K562 (cell line): ENCODE measurements at regions not wholly inside any gene's neighbourhood (a gene's known extent, or its start where the extent isn't known, plus 50 kb on each side); places are given as distances from the start of the nearest gene placed in this dataset.

Source experiments
- ATAC-seq: fragments of 200-7000 bp; cut with Tn5 transposase; 3 replicates; pipeline ENCODE4 v1.9.1; 2020; ENCODE audit warnings: moderate library complexity
- BruUV-seq: library from RNA; stranded (reverse); fragments of 400-500 nt; replicated peaks from 2 replicates; lab custom pipeline; 2021; lab: Mats Ljungman, UMichigan
- CTCF ChIA-PET: fragments of 300-600 bp; formaldehyde crosslinking; extraction: SDS; loops from one replicate; lab custom pipeline; 2021; ENCODE audit warnings: low intra/inter-chr PET ratio; lab: Yijun Ruan, JAX
- POLR2A ChIA-PET: fragments of 300-600, 350-650 bp; sonication (Branson Sonifier 250); formaldehyde crosslinking; extraction: SDS; loops from one replicate; lab custom pipeline; 2021; ENCODE audit warnings: antibody characterized with exemption, inconsistent platforms; lab: Yijun Ruan, JAX
- DNase-seq, 4 experiments: peaks; one replicate each; pipeline versions ENCODE4 v3.0.0 to v3.0.0-alpha.2; 2011 to 2018; ENCODE audit warnings: low spot score in 3 of 4, mixed read lengths in 3 of 4; ENCODE audit errors: extremely low read depth in 1 of 4
- FAIRE-seq: peaks from 2 replicates; lab custom pipeline; 2011; peaks lifted over from hg19 to GRCh38; lab: Jason Lieb, UNC
- H2AFZ ChIP-seq: 2 replicates; pipeline ENCODE4 v1.6.0; 2011; ENCODE audit warnings: low read depth, low read length, control low read depth, inconsistent platforms
- H3K27ac ChIP-seq: fragments of 200-600 bp; 3 replicates; pipeline ENCODE4 v1.8.0; 2011; ENCODE audit warnings: low read depth, mild to moderate bottlenecking, control low read depth, inconsistent platforms, low read length, moderate library complexity, mixed read lengths; ENCODE audit errors: extremely low read depth
- H3K27me3 ChIP-seq, 2 experiments: fragments of 300-600 bp in 1 of 2; 2 replicates in 1 of 2; 3 replicates in 1 of 2; pipeline versions ENCODE4 v1.6.0 to v1.8.0; 2011; ENCODE audit warnings: inconsistent platforms in 2 of 2, low read length in 2 of 2, mild to moderate bottlenecking in 1 of 2, mixed read lengths in 1 of 2, moderate library complexity in 1 of 2; ENCODE audit not compliant: control insufficient read depth in 2 of 2, insufficient read depth in 2 of 2
- H3K36me3 ChIP-seq: fragments of 300-600 bp; 3 replicates; pipeline ENCODE4 v1.8.0; 2011; ENCODE audit warnings: mild to moderate bottlenecking, low read length, inconsistent platforms; ENCODE audit not compliant: control insufficient read depth, insufficient read depth
- H3K4me1 ChIP-seq, 2 experiments: fragments of 200-600 bp in 1 of 2; replicated peaks in 1 of 2; 2 replicates in 1 of 2; 3 replicates in 1 of 2; pipeline versions ENCODE4 v1.5.1 to v1.8.0; 2011; ENCODE audit warnings: inconsistent platforms in 2 of 2, low read length in 2 of 2, mild to moderate bottlenecking in 1 of 2, mixed read lengths in 1 of 2, moderate library complexity in 1 of 2; ENCODE audit not compliant: control insufficient read depth in 2 of 2, insufficient read depth in 2 of 2
- H3K4me2 ChIP-seq: 2 replicates; pipeline ENCODE4 v1.6.1; 2011; ENCODE audit warnings: low read length, control low read depth, inconsistent platforms, mixed read lengths; ENCODE audit not compliant: insufficient read depth
- H3K4me3 ChIP-seq: fragments of 200-600 bp; sonication (generic), shearing (Covaris generic); 2 replicates; pipeline ENCODE4 v1.5.1; 2016; ENCODE audit warnings: control low read depth, inconsistent platforms
- H3K79me2 ChIP-seq: fragments of 200-600 bp; 3 replicates; pipeline ENCODE4 v1.8.0; 2011; ENCODE audit warnings: low read length, inconsistent platforms; ENCODE audit not compliant: control insufficient read depth, insufficient read depth
- H3K9ac ChIP-seq, 2 experiments: 2 replicates each; pipeline versions ENCODE4 v1.6.0 to v1.6.1; 2011; ENCODE audit warnings: low read depth in 2 of 2, low read length in 2 of 2, control low read depth in 1 of 2, inconsistent platforms in 1 of 2, mild to moderate bottlenecking in 1 of 2, mixed read lengths in 1 of 2; ENCODE audit not compliant: insufficient read depth in 1 of 2
- H3K9me1 ChIP-seq: one replicate; pipeline ENCODE4 v1.6.0; 2011; ENCODE audit warnings: inconsistent platforms, mild to moderate bottlenecking, low read length, moderate library complexity; ENCODE audit not compliant: control insufficient read depth, insufficient read depth
- H3K9me3 ChIP-seq: replicated peaks from 2 replicates; pipeline ENCODE4 v1.5.1; 2011; ENCODE audit warnings: low read depth, low read length, inconsistent platforms; ENCODE audit not compliant: control insufficient read depth, insufficient read depth
- H4K20me1 ChIP-seq: replicated peaks from 2 replicates; pipeline ENCODE4 v1.6.1; 2011; ENCODE audit warnings: low read length, inconsistent platforms, mixed read lengths; ENCODE audit not compliant: control insufficient read depth, insufficient read depth
- CCAR2 ChIP-seq: fragments of 200-400 bp; formaldehyde crosslinking; IDR thresholded peaks from 2 replicates; pipeline ENCODE4 v1.6.1; 2017; ENCODE audit warnings: mild to moderate bottlenecking, low read depth, low read length
- DDX20 ChIP-seq: fragments of 450-650 bp; IDR thresholded peaks from 2 replicates; pipeline ENCODE4 v1.6.1; 2016; ENCODE audit warnings: missing genetic modification characterization, low read depth, mild to moderate bottlenecking, missing compliant biosample characterization, moderate library complexity
- EGR1 ChIP-seq: fragments of 450-650 bp; conservative IDR thresholded peaks from 2 replicates; pipeline ENCODE4 v1.6.1; 2017; ENCODE audit warnings: mild to moderate bottlenecking
- EP400 ChIP-seq: fragments of 450-650 bp; IDR thresholded peaks from 2 replicates; pipeline ENCODE4 v1.6.1; 2017; ENCODE audit warnings: antibody characterized with exemption, mild to moderate bottlenecking, moderate library complexity
- GATA2 ChIP-seq: sonication (generic); formaldehyde crosslinking; IDR thresholded peaks from 2 replicates; pipeline ENCODE4 v1.4.0; 2020; ENCODE audit warnings: mild to moderate bottlenecking, missing genetic modification reagents
- SMAD3 ChIP-seq: fragments of 450-650 bp; formaldehyde crosslinking; conservative IDR thresholded peaks from 2 replicates; pipeline ENCODE4 v1.4.0; 2020; ENCODE audit warnings: mild to moderate bottlenecking
- SUPT5H ChIP-seq: fragments of 450-650 bp; IDR thresholded peaks from 2 replicates; pipeline ENCODE4 v1.6.1; 2016
- WHSC1 ChIP-seq: IDR thresholded peaks from one replicate; pipeline ENCODE4 v1.6.1; 2012; ENCODE audit warnings: low read length, control low read depth, inconsistent platforms
- WGBS: fragments of 100-300 bp; shearing (Covaris generic); methylation state at CpG from one replicate; pipeline ENCODE4 v1.1.6; 2016; ENCODE audit warnings: low coverage, mixed read lengths; ENCODE audit not compliant: insufficient coverage; ENCODE audit errors: missing lambda C conversion rate; 5-methylcytosine and 5-hydroxymethylcytosine counted together
- in situ Hi-C: fragments of 300-500 bp; cut with MboI; formaldehyde crosslinking; loops from 4 replicates; pipeline ENCODE4 v1.15.0; 2018; ENCODE audit warnings: inconsistent platforms, mixed read lengths
- intact Hi-C: fragments of 100-400 bp; cut with micrococcal nuclease; formaldehyde crosslinking; loops from 2 replicates; pipeline ENCODE4 v1.14.2; 2022
- TF ChIP-seq, protein P1 (sequence below): fragments of 450-650 bp; IDR thresholded peaks from 2 replicates; pipeline ENCODE4 v1.6.1; 2016; ENCODE audit warnings: mild to moderate bottlenecking, moderate library complexity
- TF ChIP-seq, protein P2 (sequence below): IDR thresholded peaks from 2 replicates; pipeline ENCODE4 v1.6.1; 2011; ENCODE audit not compliant: insufficient read length; ENCODE audit errors: extremely low read depth

DNA sequence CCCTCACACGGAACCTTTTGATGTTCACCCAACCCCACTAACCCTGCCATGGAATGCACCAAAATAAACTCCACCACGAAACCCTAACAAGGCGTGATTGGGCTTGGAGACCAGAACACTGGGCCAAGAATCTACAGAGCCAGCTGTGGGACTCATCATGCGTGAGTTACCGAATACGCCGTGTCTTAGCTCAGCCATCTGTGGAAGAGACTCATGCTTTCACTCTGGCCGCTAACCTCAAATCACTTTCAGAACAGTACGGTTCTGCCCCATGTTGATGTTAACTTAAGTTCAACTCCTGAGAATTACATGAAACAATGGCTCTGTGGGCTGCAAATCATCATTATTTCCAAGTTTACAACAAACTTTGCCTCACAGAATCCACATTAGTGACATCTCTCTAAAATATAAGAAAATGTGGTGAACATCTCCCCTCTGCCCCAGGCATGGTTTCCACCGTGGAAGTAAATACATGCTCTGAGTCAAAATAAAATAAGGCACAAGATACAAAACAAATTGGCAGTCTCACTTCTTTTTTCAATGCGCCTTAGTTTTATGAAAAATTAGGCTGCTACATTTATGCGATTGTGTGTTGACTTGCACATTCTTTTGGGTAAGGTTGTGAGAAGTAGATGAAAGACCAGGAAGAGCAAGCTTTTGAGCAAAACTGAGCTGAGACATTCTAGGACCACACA is 308.9 kb upstream of the EXOC2 start (continued):
- no peak for TF ChIP-seq DDX20 (tag)

DNA sequence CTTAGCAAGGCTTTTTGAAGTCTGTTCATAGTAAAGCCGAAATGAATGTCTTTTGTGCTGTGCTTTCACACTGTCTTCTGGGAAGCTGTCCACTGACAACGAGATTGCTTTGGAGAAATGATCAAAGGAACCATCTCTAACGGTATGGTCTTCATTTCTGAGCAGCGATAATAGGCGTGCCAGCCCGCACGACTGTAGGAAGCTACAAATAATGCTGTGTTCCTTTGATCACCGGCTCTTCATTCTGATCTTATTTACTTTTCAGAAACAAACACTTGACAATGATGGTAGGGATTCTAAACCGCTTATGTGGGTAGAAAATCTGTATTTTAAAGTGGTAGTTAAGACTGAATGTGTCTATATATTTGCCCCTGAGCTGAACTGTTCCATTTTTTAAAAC is 306.6 kb upstream of the EXOC2 start:
- ChIA-PET POLR2A (interaction anchor here (0.7 to 1.2 kb wide), 2 partner anchors 39 to 259 kb away, joined by 3 to 4 read pairs; no protein-coding TSS in a partner anchor), CTCF (no interaction called here)
- no peaks in the 10 kb centered on the region for H3K9me3 ChIP-seq
- H3K9ac ChIP-seq: no peak overlapping the region
- H3K9me1 ChIP-seq: no peaks in the 10 kb centered on the region
- H3K27me3 ChIP-seq: peaks cover 4 to 46% of the 10 kb centered on the region in 2 experiments; a peak in 3 of 5 replicates
- under 1% methylated on average over 9 of the region's 9 CpGs for WGBS
- ATAC-seq (no peak), DNase-seq (no peak), FAIRE-seq (no peak)
- no TSS peak for BruUV-seq
- intact Hi-C loops: no loop called here
- no peaks in the 10 kb centered on the region for H4K20me1 ChIP-seq
- no peak overlapping the region for H3K4me2 ChIP-seq
- H3K36me3 ChIP-seq: no peaks in the 10 kb centered on the region
- no peak overlapping the region for H3K4me3 ChIP-seq
- H3K27ac ChIP-seq: no peak overlapping the region
- no peak overlapping the region for H2AFZ ChIP-seq
- H3K79me2 ChIP-seq: no peaks in the 10 kb centered on the region
- peaks cover 0 to 6% of the 10 kb centered on the region in 2 experiments; a peak in 1 of 5 replicates for H3K4me1 ChIP-seq
- in situ Hi-C loops: no loop called here
- TF ChIP-seq, protein P1, sequence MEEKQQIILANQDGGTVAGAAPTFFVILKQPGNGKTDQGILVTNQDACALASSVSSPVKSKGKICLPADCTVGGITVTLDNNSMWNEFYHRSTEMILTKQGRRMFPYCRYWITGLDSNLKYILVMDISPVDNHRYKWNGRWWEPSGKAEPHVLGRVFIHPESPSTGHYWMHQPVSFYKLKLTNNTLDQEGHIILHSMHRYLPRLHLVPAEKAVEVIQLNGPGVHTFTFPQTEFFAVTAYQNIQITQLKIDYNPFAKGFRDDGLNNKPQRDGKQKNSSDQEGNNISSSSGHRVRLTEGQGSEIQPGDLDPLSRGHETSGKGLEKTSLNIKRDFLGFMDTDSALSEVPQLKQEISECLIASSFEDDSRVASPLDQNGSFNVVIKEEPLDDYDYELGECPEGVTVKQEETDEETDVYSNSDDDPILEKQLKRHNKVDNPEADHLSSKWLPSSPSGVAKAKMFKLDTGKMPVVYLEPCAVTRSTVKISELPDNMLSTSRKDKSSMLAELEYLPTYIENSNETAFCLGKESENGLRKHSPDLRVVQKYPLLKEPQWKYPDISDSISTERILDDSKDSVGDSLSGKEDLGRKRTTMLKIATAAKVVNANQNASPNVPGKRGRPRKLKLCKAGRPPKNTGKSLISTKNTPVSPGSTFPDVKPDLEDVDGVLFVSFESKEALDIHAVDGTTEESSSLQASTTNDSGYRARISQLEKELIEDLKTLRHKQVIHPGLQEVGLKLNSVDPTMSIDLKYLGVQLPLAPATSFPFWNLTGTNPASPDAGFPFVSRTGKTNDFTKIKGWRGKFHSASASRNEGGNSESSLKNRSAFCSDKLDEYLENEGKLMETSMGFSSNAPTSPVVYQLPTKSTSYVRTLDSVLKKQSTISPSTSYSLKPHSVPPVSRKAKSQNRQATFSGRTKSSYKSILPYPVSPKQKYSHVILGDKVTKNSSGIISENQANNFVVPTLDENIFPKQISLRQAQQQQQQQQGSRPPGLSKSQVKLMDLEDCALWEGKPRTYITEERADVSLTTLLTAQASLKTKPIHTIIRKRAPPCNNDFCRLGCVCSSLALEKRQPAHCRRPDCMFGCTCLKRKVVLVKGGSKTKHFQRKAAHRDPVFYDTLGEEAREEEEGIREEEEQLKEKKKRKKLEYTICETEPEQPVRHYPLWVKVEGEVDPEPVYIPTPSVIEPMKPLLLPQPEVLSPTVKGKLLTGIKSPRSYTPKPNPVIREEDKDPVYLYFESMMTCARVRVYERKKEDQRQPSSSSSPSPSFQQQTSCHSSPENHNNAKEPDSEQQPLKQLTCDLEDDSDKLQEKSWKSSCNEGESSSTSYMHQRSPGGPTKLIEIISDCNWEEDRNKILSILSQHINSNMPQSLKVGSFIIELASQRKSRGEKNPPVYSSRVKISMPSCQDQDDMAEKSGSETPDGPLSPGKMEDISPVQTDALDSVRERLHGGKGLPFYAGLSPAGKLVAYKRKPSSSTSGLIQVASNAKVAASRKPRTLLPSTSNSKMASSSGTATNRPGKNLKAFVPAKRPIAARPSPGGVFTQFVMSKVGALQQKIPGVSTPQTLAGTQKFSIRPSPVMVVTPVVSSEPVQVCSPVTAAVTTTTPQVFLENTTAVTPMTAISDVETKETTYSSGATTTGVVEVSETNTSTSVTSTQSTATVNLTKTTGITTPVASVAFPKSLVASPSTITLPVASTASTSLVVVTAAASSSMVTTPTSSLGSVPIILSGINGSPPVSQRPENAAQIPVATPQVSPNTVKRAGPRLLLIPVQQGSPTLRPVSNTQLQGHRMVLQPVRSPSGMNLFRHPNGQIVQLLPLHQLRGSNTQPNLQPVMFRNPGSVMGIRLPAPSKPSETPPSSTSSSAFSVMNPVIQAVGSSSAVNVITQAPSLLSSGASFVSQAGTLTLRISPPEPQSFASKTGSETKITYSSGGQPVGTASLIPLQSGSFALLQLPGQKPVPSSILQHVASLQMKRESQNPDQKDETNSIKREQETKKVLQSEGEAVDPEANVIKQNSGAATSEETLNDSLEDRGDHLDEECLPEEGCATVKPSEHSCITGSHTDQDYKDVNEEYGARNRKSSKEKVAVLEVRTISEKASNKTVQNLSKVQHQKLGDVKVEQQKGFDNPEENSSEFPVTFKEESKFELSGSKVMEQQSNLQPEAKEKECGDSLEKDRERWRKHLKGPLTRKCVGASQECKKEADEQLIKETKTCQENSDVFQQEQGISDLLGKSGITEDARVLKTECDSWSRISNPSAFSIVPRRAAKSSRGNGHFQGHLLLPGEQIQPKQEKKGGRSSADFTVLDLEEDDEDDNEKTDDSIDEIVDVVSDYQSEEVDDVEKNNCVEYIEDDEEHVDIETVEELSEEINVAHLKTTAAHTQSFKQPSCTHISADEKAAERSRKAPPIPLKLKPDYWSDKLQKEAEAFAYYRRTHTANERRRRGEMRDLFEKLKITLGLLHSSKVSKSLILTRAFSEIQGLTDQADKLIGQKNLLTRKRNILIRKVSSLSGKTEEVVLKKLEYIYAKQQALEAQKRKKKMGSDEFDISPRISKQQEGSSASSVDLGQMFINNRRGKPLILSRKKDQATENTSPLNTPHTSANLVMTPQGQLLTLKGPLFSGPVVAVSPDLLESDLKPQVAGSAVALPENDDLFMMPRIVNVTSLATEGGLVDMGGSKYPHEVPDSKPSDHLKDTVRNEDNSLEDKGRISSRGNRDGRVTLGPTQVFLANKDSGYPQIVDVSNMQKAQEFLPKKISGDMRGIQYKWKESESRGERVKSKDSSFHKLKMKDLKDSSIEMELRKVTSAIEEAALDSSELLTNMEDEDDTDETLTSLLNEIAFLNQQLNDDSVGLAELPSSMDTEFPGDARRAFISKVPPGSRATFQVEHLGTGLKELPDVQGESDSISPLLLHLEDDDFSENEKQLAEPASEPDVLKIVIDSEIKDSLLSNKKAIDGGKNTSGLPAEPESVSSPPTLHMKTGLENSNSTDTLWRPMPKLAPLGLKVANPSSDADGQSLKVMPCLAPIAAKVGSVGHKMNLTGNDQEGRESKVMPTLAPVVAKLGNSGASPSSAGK: no peak
- TF ChIP-seq EP400: no peak
- no peak for TF ChIP-seq WHSC1
- TF ChIP-seq, protein P2, sequence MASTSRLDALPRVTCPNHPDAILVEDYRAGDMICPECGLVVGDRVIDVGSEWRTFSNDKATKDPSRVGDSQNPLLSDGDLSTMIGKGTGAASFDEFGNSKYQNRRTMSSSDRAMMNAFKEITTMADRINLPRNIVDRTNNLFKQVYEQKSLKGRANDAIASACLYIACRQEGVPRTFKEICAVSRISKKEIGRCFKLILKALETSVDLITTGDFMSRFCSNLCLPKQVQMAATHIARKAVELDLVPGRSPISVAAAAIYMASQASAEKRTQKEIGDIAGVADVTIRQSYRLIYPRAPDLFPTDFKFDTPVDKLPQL: no peak
- TF ChIP-seq SUPT5H: no peak
- no peak for TF ChIP-seq CCAR2
- TF ChIP-seq EGR1: no peak
- TF ChIP-seq SMAD3 (CRISPR knock-in tag): no peak
- TF ChIP-seq GATA2 (CRISPR knock-in tag): no peak
